Spleen (tissue), 7 donors: ENCODE measurements at regions not wholly inside any gene's neighbourhood (a gene's known extent, or its start where the extent isn't known, plus 50 kb on each side); places are given as distances from the start of the nearest gene placed in this dataset.

Experiments used
- CTCF ChIP-seq, 11 experiments: fragments of 200-600 bp in 7 of 11; fragments of 450-650 bp in 4 of 11; sonication (generic) in 4 of 11; IDR thresholded peaks in 8 of 11; conservative IDR thresholded peaks in 3 of 11; 1 replicate in 7 of 11; 2 replicates in 4 of 11; pipeline versions ENCODE4 v1.4.0 to v1.8.0; 2016 to 2021; ENCODE audit warnings: antibody characterized with exemption in 11 of 11, inconsistent platforms in 4 of 11, mild to moderate bottlenecking in 1 of 11
- POLR2A ChIP-seq, 3 donors: fragments of 450-650 bp; IDR thresholded peaks; one replicate each; pipeline ENCODE4 v1.5.1; 2017; ENCODE audit warnings: antibody characterized with exemption in 3 of 3, mild to moderate bottlenecking in 1 of 3
- POLR2AphosphoS5 ChIP-seq, 3 donors: sonication (generic); formaldehyde crosslinking; IDR thresholded peaks; one replicate each; pipeline ENCODE4 v1.5.1; 2017; ENCODE audit warnings: antibody characterized with exemption in 3 of 3
- donor health status: DM: no; HTN: no; CAD: no; lungs with moderate emphysema.
- donor health status: DM: no; HTN: no; CAD: no.
- donor health status: DM: no; HTN: no; CAD: no.

- no peak for TF ChIP-seq CTCF (IDR thresholded peaks at IDR 0.05 in 8 of 11, conservative IDR thresholded peaks at IDR 0.05 in 3 of 11)
- no peak for TF ChIP-seq POLR2A (IDR thresholded peaks at IDR 0.05)
- TF ChIP-seq POLR2AphosphoS5 (IDR thresholded peaks at IDR 0.05) = no peak
Measured at GRCh38 chr5:108661024-108661423, 86.7 kb upstream of the FER start.
